C4-2B (cell line): ENCODE measurements at regions not wholly inside any gene's neighbourhood (a gene's known extent, or its start where the extent isn't known, plus 50 kb on each side); places are given as distances from the start of the nearest gene placed in this dataset.
"Not testable (repeated sequence)": the region's sequence is repeated elsewhere in the genome, so short reads cannot be mapped to it uniquely, and the experiment has no call there.

Experiments
- H3K27ac ChIP-seq: fragments of 450-650 bp; 2 replicates; pipeline ENCODE4 v1.5.1; 2017
- TF ChIP-seq, protein P1 (sequence below): fragments of 450-650 bp; conservative IDR thresholded peaks from 2 replicates; pipeline ENCODE4 v1.5.1; 2017; ENCODE audit warnings: mild to moderate bottlenecking

DNA sequence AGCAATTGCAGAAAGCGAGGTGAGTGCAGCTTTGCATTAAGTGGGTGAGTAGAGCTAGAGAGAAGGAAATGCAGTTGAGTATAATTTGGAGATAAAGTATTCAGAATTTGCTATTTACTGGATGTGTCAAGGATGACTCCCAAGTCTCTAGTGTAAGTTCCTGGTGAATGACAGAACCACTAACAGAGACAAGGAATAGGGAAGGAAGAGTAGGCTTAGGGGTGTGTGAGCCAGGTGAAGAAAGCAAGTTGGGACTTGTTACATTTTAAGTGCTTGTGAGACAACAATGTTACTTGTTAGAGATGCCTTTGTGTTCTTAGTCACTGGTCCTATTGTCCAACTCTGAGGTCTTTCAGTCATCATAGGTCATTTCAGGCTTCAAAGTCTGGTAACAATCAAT lies 70.8 kb downstream of the TBC1D26 start:
- not testable (repeated sequence) for H3K27ac ChIP-seq

DNA sequence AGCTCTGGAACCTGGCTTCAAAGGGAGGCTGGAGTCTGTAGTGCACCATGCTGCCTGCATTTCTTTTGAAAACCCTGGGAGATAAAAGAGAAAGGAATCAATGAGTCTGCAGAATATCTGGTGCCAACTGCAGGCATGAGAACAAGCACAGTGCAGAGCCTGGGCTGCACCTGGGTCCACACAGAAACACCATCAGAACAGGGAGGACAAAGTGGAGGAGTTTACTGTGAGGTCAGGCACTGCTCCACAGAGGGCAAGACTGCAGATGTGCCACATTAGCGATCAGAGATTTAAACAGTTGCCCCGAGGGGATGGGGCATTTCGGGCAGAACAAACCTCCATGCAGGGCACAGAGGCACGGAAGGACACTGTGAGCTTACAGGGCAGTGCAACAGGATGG lies 74.7 kb downstream of the TBC1D26 start:
- H3K27ac ChIP-seq: not testable (repeated sequence)

DNA sequence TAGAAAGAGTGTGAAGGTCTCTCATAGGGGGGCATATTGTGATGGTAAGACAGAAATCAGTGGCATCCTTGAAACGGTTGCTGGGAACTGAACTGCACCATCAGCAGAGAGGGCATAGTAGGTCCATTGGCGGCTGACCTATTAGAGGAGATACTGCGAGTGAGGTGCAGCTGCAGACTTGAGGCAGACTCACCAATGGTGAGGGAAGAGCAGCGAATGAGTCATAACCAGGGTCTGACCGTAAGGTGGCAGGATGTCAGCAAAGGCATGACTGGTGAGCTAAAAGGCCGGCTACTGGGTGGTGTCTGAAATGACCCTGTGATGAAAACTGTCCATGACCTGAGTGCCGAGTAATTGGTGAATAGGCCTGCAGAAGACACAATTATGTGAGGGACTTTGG lies 81.3 kb downstream of the TBC1D26 start:
- H3K27ac ChIP-seq: not testable (repeated sequence)

DNA sequence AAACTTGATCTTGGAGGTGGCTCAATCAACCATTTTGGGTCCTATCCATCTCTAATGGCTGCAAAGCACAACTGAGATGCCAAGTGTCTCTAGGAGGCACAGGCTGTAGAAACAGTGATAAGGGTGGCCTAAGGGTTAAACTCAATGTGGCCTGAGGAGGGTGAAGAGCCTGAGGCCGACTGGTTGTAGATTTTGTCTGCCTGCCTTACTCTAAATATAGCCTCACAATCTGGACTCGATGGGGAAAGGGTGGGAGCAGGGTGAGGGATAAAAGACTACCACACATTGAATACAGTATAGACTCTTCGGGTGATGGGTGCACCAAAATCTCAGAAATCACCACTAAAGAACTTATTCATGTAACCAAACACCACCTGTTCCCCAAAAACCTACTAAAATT lies 81.9 kb downstream of the TBC1D26 start:
- H3K27ac ChIP-seq: not testable (repeated sequence)

DNA sequence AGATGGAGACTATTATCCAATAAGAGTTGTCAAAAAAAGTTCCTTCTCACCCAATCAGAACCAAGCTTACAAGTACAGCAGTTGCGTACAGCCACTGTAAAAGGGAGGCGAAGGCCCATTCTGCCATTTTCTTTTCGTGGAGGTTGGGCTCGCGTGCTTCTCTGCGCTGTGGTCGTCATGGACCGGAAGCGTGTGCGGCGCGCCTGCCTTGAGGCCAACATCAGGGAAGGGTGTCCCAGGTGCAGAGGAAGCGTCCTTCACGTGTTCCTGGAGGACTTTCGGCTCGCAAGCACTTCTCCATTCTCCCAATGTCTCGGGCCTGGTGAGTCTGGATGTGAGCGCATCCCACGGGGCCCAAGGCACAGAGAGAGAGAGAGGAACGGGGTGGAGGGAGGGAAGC lies 85.8 kb downstream of the TBC1D26 start:
- not testable (repeated sequence) for H3K27ac ChIP-seq

DNA sequence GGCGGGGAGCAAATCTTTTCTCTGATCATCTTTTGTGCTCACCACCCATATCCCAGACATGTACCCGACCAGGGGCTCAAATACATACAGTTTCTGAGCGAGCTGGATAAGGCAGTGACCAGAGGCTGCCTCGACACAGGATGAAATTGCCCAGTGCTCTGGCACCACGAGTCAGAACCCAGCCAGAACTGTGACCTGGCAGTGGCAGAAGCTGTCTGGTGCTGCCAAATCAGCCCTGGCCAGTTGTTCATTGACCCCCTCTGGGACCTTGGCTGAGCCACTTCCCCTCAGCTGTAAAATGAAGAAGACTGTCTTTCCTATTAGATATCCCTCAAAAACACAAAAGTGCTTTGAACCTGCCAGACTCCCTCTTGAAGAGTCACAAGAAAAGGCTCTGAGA lies 90.2 kb downstream of the TBC1D26 start:
- not testable (repeated sequence) for H3K27ac ChIP-seq

DNA sequence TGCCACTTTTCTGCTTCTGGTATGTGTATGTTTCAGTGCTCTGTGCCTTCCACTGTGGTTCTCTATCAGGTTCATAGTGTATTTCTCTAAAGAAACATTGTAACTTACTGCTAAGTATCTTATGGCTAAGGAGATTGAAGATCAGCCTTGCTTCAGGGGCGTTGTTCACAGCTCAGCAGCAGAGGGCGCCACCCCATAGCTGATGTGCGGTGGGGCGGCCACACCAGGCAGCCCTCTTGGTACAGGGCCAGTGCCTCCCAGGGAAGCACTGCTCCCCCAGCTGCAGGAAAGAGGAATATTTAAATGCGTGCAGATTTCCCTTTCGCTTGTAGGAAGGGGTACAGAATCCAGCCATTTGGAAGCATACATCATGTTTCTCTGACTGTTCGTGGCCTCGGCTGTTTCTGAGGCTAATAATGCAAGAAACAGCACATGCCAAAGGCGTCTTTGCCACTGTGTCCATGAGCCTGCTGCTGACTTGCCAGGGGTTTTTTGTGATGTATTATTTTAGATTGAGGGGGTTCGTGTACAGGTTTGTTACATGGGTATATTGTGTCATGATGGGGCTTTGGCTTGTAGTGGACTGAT lies 96.7 kb downstream of the TBC1D26 start:
- TF ChIP-seq, protein P1, sequence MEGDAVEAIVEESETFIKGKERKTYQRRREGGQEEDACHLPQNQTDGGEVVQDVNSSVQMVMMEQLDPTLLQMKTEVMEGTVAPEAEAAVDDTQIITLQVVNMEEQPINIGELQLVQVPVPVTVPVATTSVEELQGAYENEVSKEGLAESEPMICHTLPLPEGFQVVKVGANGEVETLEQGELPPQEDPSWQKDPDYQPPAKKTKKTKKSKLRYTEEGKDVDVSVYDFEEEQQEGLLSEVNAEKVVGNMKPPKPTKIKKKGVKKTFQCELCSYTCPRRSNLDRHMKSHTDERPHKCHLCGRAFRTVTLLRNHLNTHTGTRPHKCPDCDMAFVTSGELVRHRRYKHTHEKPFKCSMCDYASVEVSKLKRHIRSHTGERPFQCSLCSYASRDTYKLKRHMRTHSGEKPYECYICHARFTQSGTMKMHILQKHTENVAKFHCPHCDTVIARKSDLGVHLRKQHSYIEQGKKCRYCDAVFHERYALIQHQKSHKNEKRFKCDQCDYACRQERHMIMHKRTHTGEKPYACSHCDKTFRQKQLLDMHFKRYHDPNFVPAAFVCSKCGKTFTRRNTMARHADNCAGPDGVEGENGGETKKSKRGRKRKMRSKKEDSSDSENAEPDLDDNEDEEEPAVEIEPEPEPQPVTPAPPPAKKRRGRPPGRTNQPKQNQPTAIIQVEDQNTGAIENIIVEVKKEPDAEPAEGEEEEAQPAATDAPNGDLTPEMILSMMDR: peak; percentile 95
- H3K27ac ChIP-seq: not testable (repeated sequence)

DNA sequence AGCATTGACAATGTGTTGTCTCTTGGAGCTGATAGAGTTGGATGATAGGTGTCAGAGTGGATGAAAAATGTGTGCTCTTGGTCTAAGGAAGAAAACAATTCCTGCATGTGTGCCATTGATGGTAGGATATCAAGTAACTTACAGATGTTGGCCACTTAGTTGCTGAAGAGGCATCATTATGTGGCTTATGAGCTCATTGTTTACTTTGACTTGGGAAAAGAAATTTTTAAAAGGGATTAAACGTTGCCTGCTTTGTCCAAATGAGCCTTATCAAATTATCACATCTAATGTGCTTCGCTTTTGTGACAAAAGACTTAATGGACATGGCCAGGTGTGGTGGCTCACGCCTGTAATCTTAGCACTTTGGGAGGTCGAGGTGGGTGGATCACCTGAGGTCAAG lies 98.1 kb downstream of the TBC1D26 start:
- not testable (repeated sequence) for H3K27ac ChIP-seq

DNA sequence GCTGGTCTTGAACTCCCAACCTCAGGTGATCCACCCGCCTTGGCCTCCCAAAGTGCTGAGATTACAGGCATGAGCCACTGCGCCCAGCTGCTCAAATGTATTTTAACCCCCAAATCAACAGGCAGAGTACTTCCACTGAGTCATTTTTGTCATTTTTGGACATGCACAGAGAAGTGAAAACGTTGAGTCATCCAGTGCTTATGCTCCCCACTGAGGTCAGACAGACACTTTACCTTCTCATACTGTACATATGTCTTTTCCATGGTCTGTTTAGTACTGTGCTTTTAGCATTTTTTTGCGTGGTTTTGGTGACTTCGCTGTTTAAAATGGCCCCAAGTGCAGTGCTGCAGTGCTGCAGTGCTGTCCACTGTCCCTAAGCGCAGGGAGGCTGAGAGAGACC lies 99.1 kb downstream of the TBC1D26 start:
- not testable (repeated sequence) for H3K27ac ChIP-seq

DNA sequence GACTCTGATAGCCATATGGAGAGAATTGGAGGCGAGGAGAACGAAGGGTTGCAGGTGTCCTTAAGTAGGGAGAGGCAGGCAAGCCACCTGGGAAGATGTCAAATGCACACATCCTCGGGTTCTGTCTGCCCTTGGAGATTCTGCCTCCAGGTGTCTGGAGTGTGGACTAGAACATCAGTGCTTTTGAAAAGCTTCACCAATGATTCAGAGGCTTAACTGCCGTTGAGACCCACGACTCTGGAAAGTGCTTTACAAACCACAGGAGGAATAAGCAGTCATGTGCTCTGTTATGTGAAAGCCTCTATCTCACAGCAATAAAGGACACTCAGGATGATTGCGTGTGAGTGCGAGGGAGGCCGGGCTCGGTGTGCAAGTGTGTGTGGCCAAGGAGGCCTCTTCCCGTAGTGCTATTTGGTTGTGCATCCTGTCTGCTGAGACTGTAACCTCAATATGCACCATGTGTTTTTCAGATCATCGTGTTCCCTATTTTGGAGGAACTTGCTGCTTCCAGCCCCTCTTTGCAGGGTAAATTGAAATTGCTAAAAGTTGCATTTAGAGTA lies 100.9 kb downstream of the TBC1D26 start:
- H3K27ac ChIP-seq: not testable (repeated sequence)

DNA sequence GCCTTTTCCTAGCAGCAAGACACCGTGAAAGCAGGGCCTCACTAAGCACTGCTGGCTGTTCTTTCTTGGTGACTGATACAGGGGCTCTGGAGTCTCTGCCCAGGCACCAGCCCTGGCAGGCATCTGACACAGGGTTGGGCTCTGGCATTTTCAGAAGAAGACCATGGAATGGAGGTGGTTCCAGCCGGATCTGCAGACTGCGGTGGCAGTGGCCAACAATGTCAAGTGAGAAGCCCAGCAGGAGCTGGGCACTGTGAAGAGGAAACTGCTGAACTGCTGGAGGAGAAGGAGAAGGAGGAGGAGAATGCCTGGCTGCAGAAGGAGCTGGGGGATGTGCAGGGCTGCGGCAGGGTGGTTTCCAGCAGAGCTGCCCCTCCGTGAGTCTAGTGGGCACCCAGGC lies 101.8 kb downstream of the TBC1D26 start:
- not testable (repeated sequence) for H3K27ac ChIP-seq

DNA sequence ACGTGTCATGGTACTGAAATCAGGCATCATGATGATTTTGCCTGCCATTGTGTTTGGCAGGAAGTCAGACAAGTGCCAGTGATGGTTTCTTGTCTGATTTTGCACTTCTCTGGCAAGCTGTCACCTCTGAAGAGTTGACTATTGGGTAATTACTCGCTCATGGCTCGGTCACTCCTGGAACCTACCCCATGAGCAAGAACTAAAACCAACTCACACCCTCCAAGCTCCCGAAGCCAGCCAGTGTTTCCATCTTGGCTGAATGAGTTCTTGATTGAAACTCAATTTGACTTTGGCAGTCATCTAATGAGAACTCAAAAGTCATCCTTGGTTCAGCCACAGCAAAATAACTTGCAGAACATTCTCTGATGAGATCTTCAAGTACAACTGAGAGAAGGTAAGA lies 103.4 kb downstream of the TBC1D26 start:
- not testable (repeated sequence) for H3K27ac ChIP-seq

DNA sequence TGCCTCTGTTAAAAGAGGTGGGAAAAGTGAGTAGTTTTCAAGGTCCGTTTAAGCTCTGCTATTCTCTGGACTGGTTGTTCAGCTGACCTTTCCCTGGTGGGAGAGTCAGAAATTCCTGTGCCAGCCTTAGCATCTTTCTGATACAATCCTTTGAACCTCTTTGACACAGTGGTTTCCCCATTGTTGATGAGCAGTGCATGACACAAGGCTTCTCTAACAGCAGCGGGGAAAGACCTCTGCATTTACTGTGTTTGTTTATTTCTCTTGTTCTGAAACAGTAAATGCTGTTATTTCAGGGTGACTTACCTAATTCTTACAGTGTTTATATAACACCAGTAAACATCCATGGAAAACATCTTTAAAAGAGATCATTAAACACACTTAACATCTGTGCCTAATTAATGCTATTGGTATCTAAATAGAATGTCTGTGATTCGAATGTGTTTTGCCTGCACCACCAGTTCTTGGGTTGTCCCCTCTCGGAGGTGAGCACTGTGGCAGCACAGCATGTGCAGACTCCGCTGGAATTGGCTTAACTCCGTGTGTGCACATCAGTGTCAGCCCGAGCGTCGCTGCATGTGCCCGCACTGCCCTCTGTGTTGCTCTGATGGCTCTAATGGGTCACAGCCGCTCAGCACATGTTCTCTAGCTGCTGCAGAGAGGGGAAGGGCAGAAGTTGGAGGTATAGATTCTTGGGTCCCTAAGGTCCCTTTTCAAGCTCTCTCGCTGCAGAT lies 104.3 kb downstream of the TBC1D26 start:
- not testable (repeated sequence) for H3K27ac ChIP-seq

DNA sequence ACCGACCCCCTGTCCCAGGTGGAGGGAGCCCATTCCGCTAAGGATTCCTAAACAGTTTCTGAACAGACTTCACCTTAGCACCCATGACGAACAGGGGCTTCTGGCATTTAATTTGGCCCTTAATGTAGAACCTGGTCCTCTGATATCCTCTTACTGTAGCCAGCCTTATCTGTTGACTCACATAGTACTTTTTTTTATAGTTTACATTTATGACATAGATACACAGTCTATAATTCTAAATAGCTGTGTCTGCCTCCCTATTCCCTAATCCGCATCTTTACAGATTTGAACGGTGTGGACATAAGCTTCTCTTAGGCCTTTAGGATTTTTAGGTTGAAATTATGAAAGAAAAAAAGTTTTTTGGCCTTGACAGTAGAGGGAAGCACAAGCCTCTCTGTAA lies 104.9 kb downstream of the TBC1D26 start:
- not testable (repeated sequence) for H3K27ac ChIP-seq

DNA sequence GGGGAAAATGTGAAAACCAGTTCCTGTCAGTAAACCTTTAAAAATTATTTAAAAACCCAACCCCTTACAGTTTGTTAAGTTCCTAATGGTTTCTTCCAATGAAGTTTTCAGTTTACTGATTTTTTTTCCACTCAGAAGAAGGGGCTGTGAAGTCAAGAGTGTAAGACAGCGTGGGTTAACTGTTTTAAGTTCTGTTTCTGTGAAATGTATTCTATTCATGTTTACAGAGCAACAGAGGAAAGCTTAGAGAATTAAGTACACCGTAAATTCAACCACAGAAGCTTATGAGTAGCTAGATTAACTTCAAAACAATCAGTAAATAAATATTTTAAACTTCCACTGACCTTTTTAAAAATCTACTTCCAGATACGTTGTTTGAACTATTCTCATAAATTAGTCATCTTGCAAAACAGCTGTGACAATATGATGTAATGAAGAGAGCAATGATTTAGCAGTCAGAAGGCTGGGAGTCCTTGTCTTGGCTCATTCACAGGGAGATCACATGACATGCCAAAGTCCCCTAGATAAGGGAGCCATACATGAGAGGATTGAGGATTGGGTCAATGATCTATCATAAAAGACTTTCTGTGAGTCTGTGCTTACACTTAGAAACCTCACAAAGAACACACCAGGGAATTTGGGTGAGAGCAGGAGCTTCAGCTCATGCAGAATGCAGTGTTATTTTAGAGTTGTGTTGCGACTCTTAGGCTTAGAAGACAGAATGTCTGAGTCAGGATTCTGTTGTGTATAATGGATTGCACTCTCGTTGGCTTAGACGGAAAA lies 97.3 kb upstream of the ADORA2B start:
- H3K27ac ChIP-seq: not testable (repeated sequence)
